H9 (cell line): ENCODE measurements at regions not wholly inside any gene's neighbourhood (a gene's known extent, or its start where the extent isn't known, plus 50 kb on each side); places are given as distances from the start of the nearest gene placed in this dataset.

Source experiments
- DNase-seq: peaks from one replicate; pipeline ENCODE4 v3.0.0-alpha.2; 2017
- H2AFZ ChIP-seq: one replicate; pipeline ENCODE4 v1.6.1; 2013; ENCODE audit warnings: mild to moderate bottlenecking, low read length, control low read depth, moderate library complexity
- H2AK5ac ChIP-seq: 2 replicates; pipeline ENCODE4 v1.6.1; 2013; ENCODE audit warnings: low read length, control low read depth, mixed read lengths; ENCODE audit not compliant: insufficient read length
- H2BK120ac ChIP-seq: one replicate; pipeline ENCODE4 v1.6.1; 2013; ENCODE audit warnings: low read depth, mild to moderate bottlenecking, low read length, control low read depth, inconsistent platforms; ENCODE audit not compliant: poor library complexity, severe bottlenecking
- H2BK12ac ChIP-seq: 2 replicates; pipeline ENCODE4 v1.6.1; 2013; ENCODE audit warnings: low read length, control low read depth, mixed read lengths, low read depth; ENCODE audit not compliant: insufficient read length
- H2BK15ac ChIP-seq: 2 replicates; pipeline ENCODE4 v1.6.1; 2013; ENCODE audit warnings: low read depth, low read length, control low read depth
- H2BK20ac ChIP-seq: one replicate; pipeline ENCODE4 v1.6.1; 2013; ENCODE audit warnings: low read depth, mild to moderate bottlenecking, low read length, control low read depth, inconsistent platforms; ENCODE audit not compliant: poor library complexity, severe bottlenecking
- H2BK5ac ChIP-seq: 2 replicates; pipeline ENCODE4 v1.6.1; 2013; ENCODE audit warnings: low read length, control low read depth, mixed read lengths; ENCODE audit not compliant: insufficient read length
- H3K14ac ChIP-seq: 2 replicates; pipeline ENCODE4 v1.6.1; 2013; ENCODE audit warnings: low read length, control low read depth; ENCODE audit not compliant: insufficient read depth
- H3K18ac ChIP-seq: 2 replicates; pipeline ENCODE4 v1.6.1; 2013; ENCODE audit warnings: low read depth, mild to moderate bottlenecking, mixed read lengths, low read length, control low read depth; ENCODE audit not compliant: insufficient read length
- H3K23ac ChIP-seq: 2 replicates; pipeline ENCODE4 v1.6.1; 2013; ENCODE audit warnings: low read length, control low read depth, mixed read lengths, low read depth; ENCODE audit not compliant: insufficient read length
- H3K23me2 ChIP-seq: 2 replicates; pipeline ENCODE4 v1.6.1; 2013; ENCODE audit warnings: low read depth, mild to moderate bottlenecking, mixed read lengths, low read length, control low read depth; ENCODE audit not compliant: insufficient read length, poor library complexity, severe bottlenecking
- H3K27ac ChIP-seq: 2 replicates; pipeline ENCODE4 v1.5.1; 2013; ENCODE audit warnings: low read length, control low read depth, mixed read lengths, low read depth; ENCODE audit not compliant: insufficient read length
- H3K27me3 ChIP-seq: 2 replicates; pipeline ENCODE4 v1.6.1; 2013; ENCODE audit warnings: low read length, control low read depth, inconsistent platforms; ENCODE audit not compliant: insufficient read depth
- H3K4ac ChIP-seq: 2 replicates; pipeline ENCODE4 v1.6.1; 2013; ENCODE audit warnings: low read depth, mild to moderate bottlenecking, control low read depth, inconsistent platforms, low read length, moderate library complexity
- H3K4me1 ChIP-seq: 2 replicates; pipeline ENCODE4 v1.6.1; 2013; ENCODE audit warnings: low read length, control low read depth, inconsistent platforms; ENCODE audit not compliant: insufficient read depth
- H3K4me2 ChIP-seq: 2 replicates; pipeline ENCODE4 v1.6.1; 2013; ENCODE audit warnings: low read length, control low read depth, mixed read lengths; ENCODE audit not compliant: insufficient read length, insufficient read depth
- H3K56ac ChIP-seq: 2 replicates; pipeline ENCODE4 v1.6.1; 2013; ENCODE audit warnings: low read depth, mild to moderate bottlenecking, mixed read lengths, low read length, control low read depth; ENCODE audit not compliant: insufficient read length
- H3K79me1 ChIP-seq: 2 replicates; pipeline ENCODE4 v1.6.1; 2013; ENCODE audit warnings: low read depth, mild to moderate bottlenecking, moderate library complexity, low read length, control low read depth, inconsistent platforms; ENCODE audit not compliant: insufficient read depth, poor library complexity, severe bottlenecking
- H3K79me2 ChIP-seq: 2 replicates; pipeline ENCODE4 v1.6.1; 2013; ENCODE audit warnings: low read length, control low read depth, inconsistent platforms; ENCODE audit not compliant: insufficient read depth
- H3K9ac ChIP-seq: 2 replicates; pipeline ENCODE4 v1.6.1; 2013; ENCODE audit warnings: low read length, control low read depth, mixed read lengths; ENCODE audit not compliant: insufficient read length; ENCODE audit errors: extremely low read depth
- H3K9me3 ChIP-seq: one replicate; pipeline ENCODE4 v1.6.1; 2013; ENCODE audit warnings: low read depth, low read length, inconsistent platforms; ENCODE audit not compliant: control insufficient read depth
- H3T11ph ChIP-seq: one replicate; pipeline ENCODE4 v1.6.1; 2013; ENCODE audit warnings: mild to moderate bottlenecking, low read length, control low read depth, inconsistent platforms
- H4K20me1 ChIP-seq: one replicate; pipeline ENCODE4 v1.6.1; 2013; ENCODE audit not compliant: control insufficient read depth, insufficient read length, insufficient read depth
- H4K5ac ChIP-seq: 2 replicates; pipeline ENCODE4 v1.6.1; 2013; ENCODE audit warnings: low read depth, mild to moderate bottlenecking, mixed read lengths, low read length, control low read depth; ENCODE audit not compliant: insufficient read length
- H4K8ac ChIP-seq: replicated peaks from 2 replicates; pipeline ENCODE4 v1.6.1; 2013; ENCODE audit warnings: low read length, control low read depth, mixed read lengths, low read depth; ENCODE audit not compliant: insufficient read length
- H4K91ac ChIP-seq: 2 replicates; pipeline ENCODE4 v1.6.1; 2013; ENCODE audit warnings: low read depth, mild to moderate bottlenecking, moderate library complexity, mixed read lengths, low read length, control low read depth; ENCODE audit not compliant: insufficient read length
- H3K27ac Mint-ChIP-seq, 3 experiments: 2 replicates in 2 of 3; 3 replicates in 1 of 3; pipeline ENCODE4 v1.8.0; 2020 to 2021; ENCODE audit warnings: mixed read lengths in 3 of 3, mild to moderate bottlenecking in 1 of 3, moderate library complexity in 1 of 3
- H3K27me3 Mint-ChIP-seq: 2 replicates; pipeline ENCODE4 v1.8.0; 2021; ENCODE audit warnings: low read depth, mild to moderate bottlenecking, moderate library complexity, mixed read lengths
- H3K36me3 Mint-ChIP-seq, 3 experiments: 2 replicates in 2 of 3; 3 replicates in 1 of 3; pipeline ENCODE4 v1.8.0; 2020 to 2021; ENCODE audit warnings: low read depth in 3 of 3, mixed read lengths in 3 of 3; ENCODE audit not compliant: insufficient read depth in 1 of 3
- H3K4me1 Mint-ChIP-seq, 2 experiments: 2 replicates each; pipeline ENCODE4 v1.8.0; 2020; ENCODE audit warnings: mixed read lengths in 2 of 2
- H3K4me3 Mint-ChIP-seq, 2 experiments: 2 replicates in 1 of 2; 3 replicates in 1 of 2; pipeline ENCODE4 v1.8.0; 2020 to 2021; ENCODE audit warnings: mild to moderate bottlenecking in 2 of 2, mixed read lengths in 2 of 2, moderate library complexity in 1 of 2
- H3K9me3 Mint-ChIP-seq, 2 experiments: 2 replicates in 1 of 2; 3 replicates in 1 of 2; pipeline ENCODE4 v1.8.0; 2020; ENCODE audit warnings: mild to moderate bottlenecking in 2 of 2, mixed read lengths in 2 of 2, moderate library complexity in 1 of 2
- WGBS: extraction: QIAGEN DNeasy Blood & Tissue Kit; methylation state at CpG from one replicate; pipeline ENCODE4 v1.1.7; 2013; ENCODE audit warnings: missing lambda C conversion rate, low lambda C conversion rate, mixed read lengths; ENCODE audit not compliant: insufficient read length; ENCODE audit errors: extremely low coverage; 5-methylcytosine and 5-hydroxymethylcytosine counted together
- TF ChIP-seq, protein P1 (sequence below): fragments of 200-600 bp; sonication (generic); conservative IDR thresholded peaks from 3 replicates; pipeline ENCODE4 v1.8.0; 2021; ENCODE audit warnings: antibody characterized with exemption, mild to moderate bottlenecking

DNA sequence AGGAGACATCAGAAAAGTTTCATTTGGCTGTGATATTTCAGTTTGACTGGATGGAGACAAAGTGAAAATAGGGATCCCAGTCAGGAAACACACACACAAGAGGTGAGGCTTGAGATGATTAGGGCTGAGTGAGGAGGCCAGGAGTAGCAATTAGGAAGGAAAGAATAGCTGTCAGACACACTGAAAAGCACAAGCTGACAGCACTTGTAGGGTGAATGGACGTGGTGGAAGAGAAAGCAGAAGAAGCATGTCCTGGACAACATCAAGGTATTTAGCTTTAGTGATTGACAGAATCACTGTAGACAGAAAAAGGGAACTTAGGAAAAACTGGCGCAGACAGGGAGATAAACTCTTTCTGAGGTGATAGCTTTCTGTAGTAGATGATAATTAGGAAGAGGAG, 347.7 kb downstream of the TGFB2 start:
- Histone ChIP-seq H3K27ac (no peak overlapping the region), H3K79me2 (no peaks in the 10 kb centered on the region)
- no peak for DNase-seq

More for the DNA sequence above, 347.7 kb downstream of the TGFB2 start:
- H3K27me3 ChIP-seq = no peaks in the 10 kb centered on the region
- TF ChIP-seq, protein P1, sequence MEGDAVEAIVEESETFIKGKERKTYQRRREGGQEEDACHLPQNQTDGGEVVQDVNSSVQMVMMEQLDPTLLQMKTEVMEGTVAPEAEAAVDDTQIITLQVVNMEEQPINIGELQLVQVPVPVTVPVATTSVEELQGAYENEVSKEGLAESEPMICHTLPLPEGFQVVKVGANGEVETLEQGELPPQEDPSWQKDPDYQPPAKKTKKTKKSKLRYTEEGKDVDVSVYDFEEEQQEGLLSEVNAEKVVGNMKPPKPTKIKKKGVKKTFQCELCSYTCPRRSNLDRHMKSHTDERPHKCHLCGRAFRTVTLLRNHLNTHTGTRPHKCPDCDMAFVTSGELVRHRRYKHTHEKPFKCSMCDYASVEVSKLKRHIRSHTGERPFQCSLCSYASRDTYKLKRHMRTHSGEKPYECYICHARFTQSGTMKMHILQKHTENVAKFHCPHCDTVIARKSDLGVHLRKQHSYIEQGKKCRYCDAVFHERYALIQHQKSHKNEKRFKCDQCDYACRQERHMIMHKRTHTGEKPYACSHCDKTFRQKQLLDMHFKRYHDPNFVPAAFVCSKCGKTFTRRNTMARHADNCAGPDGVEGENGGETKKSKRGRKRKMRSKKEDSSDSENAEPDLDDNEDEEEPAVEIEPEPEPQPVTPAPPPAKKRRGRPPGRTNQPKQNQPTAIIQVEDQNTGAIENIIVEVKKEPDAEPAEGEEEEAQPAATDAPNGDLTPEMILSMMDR = no peak
- H2BK5ac ChIP-seq = no peak overlapping the region
- H4K8ac ChIP-seq = no peak overlapping the region
- no peak overlapping the region for H2BK120ac ChIP-seq
- no peak overlapping the region for H4K5ac ChIP-seq
- H3K4me2 ChIP-seq = no peak overlapping the region
- no peak overlapping the region for H3K56ac ChIP-seq
- no peak overlapping the region for H4K91ac ChIP-seq
- H3K27ac Mint-ChIP-seq = no peak overlapping the region
- H2AFZ ChIP-seq = no peak overlapping the region
- no CpG with 5 or more reads among the region's 2 CpGs for WGBS
- no peaks in the 10 kb centered on the region for H3K79me1 ChIP-seq
- no peak overlapping the region for H2BK12ac ChIP-seq
- H3K14ac ChIP-seq = no peak overlapping the region
- no peak overlapping the region for H3K4ac ChIP-seq
- H3T11ph ChIP-seq = no peak overlapping the region
- no peaks in the 10 kb centered on the region for H3K23me2 ChIP-seq
- H3K4me1 ChIP-seq = peaks cover 5% of the 10 kb centered on the region; the same call in 1 of the 2 replicates
- no peak overlapping the region for H2BK15ac ChIP-seq
- no peak overlapping the region for H2AK5ac ChIP-seq
- no peaks in the 10 kb centered on the region; a peak in 1 of 5 replicates for H3K9me3 Mint-ChIP-seq
- no peaks in the 10 kb centered on the region for H3K36me3 Mint-ChIP-seq
- H4K20me1 ChIP-seq = no peaks in the 10 kb centered on the region
- no peak overlapping the region for H3K18ac ChIP-seq
- H3K9me3 ChIP-seq = no peaks in the 10 kb centered on the region
- peaks cover 5% of the 10 kb centered on the region in 2 experiments; a peak in 3 of 4 replicates for H3K4me1 Mint-ChIP-seq
- no peak overlapping the region for H3K4me3 Mint-ChIP-seq
- H3K9ac ChIP-seq = no peak overlapping the region
- H3K23ac ChIP-seq = no peak overlapping the region
- no peaks in the 10 kb centered on the region for H3K27me3 Mint-ChIP-seq
- H2BK20ac ChIP-seq = no peak overlapping the region
